ENCODE measurements at regions not wholly inside any gene's neighbourhood (a gene's known extent, or its start where the extent isn't known, plus 50 kb on each side); places are given as distances from the start of the nearest gene placed in this dataset.
"Not testable (repeated sequence)": the region's sequence is repeated elsewhere in the genome, so short reads cannot be mapped to it uniquely, and the experiment has no call there.

DNA sequence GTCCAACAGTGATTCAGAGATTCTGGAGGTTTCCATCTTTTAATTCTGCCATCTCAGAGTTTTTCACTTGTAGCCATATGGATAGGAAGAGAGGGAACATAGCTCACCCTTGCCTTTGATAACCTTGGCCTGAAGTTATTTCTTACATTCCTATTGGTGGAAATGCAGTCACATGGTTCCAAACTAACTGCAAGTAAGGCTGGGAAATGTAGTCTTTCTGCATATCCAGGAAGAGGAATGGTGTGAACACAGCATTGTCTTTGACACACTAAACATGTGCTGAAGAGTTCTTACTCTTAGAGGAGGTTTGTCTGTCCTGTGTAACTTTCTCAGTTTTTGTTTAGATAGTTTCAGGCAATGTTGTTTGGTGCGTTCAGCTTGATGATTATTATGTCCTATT, 78.7 kb downstream of the DEFB131A start:
- H3K9me3 Mint-ChIP-seq; H3K9ac ChIP-seq (ENCODE audit: insufficient read depth, low read length, poor library complexity, severe bottlenecking); H3K36me3 Mint-ChIP-seq; H3K27ac Mint-ChIP-seq; H3K4me1 Mint-ChIP-seq; H3K27ac ChIP-seq (ENCODE audit: low read depth in 1 of 2, low read length in 2 of 2); H2AFZ ChIP-seq (ENCODE audit: insufficient read depth, low read depth, low read length, poor library complexity, severe bottlenecking); H3K4me3 Mint-ChIP-seq; intact Hi-C loops (cut with micrococcal nuclease); H3K4me2 ChIP-seq (replicated peaks; ENCODE audit: extremely low read depth, low read length, poor library complexity, severe bottlenecking); H3K27me3 ChIP-seq (ENCODE audit: control insufficient read depth in 2 of 2, insufficient read depth in 2 of 2, low read length in 2 of 2); H3K4me3 ChIP-seq (replicated peaks in 1 of 3; ENCODE audit: low read depth in 2 of 3, low read length in 3 of 3); H3K79me2 ChIP-seq (ENCODE audit: insufficient read depth, low read length); H4K20me1 ChIP-seq (ENCODE audit: insufficient read depth, low read length); DNase-seq; H3K36me3 ChIP-seq (replicated peaks in 1 of 2; ENCODE audit: control insufficient read depth in 1 of 2, insufficient read depth in 2 of 2, low read length in 2 of 2); H3K9me3 ChIP-seq (replicated peaks in 1 of 2; ENCODE audit: control insufficient read depth in 1 of 2, insufficient read depth in 1 of 2, low read length in 2 of 2); H3K4me1 ChIP-seq (ENCODE audit: control insufficient read depth in 1 of 2, insufficient read depth in 2 of 2, low read length in 2 of 2): not testable (repeated sequence)
- WGBS (ENCODE audit: insufficient coverage), result no CpG with 5 or more reads among the region's 1 CpG
- H3K27me3 Mint-ChIP-seq (ENCODE audit: low read depth in 3 of 3), result peaks cover 3 to 11% (median 9%) of the 10 kb centered on the region in 3 donors

DNA sequence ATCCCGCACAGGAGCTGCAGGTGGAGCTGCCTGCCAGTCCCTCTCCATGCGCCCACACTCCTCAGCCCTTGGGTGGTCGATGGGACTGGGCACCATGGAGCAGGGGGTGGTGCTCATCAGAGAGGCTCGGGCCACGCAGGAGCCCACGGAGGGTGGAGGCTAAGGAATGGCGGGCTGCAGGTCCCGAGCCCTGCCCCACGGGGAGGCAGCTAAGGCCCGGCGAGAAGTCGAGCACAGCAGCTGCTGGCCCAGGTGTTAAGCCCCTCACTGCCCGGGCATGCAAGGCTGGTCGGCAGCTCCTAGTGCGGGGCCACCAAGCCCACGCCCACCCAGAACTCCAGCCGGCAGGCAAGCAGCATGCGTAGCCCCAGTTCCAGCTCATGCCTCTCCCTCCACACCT, 80.2 kb downstream of the DEFB131A start:
- H3K9me3 ChIP-seq (replicated peaks in 1 of 2; ENCODE audit: control insufficient read depth in 1 of 2, insufficient read depth in 1 of 2, low read length in 2 of 2); DNase-seq; H3K4me1 ChIP-seq (ENCODE audit: control insufficient read depth in 1 of 2, insufficient read depth in 2 of 2, low read length in 2 of 2); H3K9me3 Mint-ChIP-seq; H3K9ac ChIP-seq (ENCODE audit: insufficient read depth, low read length, poor library complexity, severe bottlenecking); H2AFZ ChIP-seq (ENCODE audit: insufficient read depth, low read depth, low read length, poor library complexity, severe bottlenecking); H3K4me2 ChIP-seq (replicated peaks; ENCODE audit: extremely low read depth, low read length, poor library complexity, severe bottlenecking); H3K36me3 Mint-ChIP-seq; H3K4me3 ChIP-seq (replicated peaks in 1 of 3; ENCODE audit: low read depth in 2 of 3, low read length in 3 of 3); H3K27me3 ChIP-seq (ENCODE audit: control insufficient read depth in 2 of 2, insufficient read depth in 2 of 2, low read length in 2 of 2); H3K4me1 Mint-ChIP-seq; H3K79me2 ChIP-seq (ENCODE audit: insufficient read depth, low read length); H3K4me3 Mint-ChIP-seq; H3K36me3 ChIP-seq (replicated peaks in 1 of 2; ENCODE audit: control insufficient read depth in 1 of 2, insufficient read depth in 2 of 2, low read length in 2 of 2); H3K27ac Mint-ChIP-seq; H3K27ac ChIP-seq (ENCODE audit: low read depth in 1 of 2, low read length in 2 of 2); H4K20me1 ChIP-seq (ENCODE audit: insufficient read depth, low read length); intact Hi-C loops (cut with micrococcal nuclease): not testable (repeated sequence)
- peaks cover 12 to 17% (median 15%) of the 10 kb centered on the region in 3 donors for H3K27me3 Mint-ChIP-seq (ENCODE audit: low read depth in 3 of 3)
- WGBS (ENCODE audit: insufficient coverage), result 82% methylated on average over 18 of the region's 18 CpGs

GRCh38 chr4:9532134-9532862, 88.1 kb downstream of the DEFB131A start:
- H3K27me3 ChIP-seq (ENCODE audit: control insufficient read depth in 2 of 2, insufficient read depth in 2 of 2, low read length in 2 of 2); H3K36me3 ChIP-seq (replicated peaks in 1 of 2; ENCODE audit: control insufficient read depth in 1 of 2, insufficient read depth in 2 of 2, low read length in 2 of 2); H3K27ac Mint-ChIP-seq; H3K79me2 ChIP-seq (ENCODE audit: insufficient read depth, low read length); H3K36me3 Mint-ChIP-seq; H3K9me3 ChIP-seq (replicated peaks in 1 of 2; ENCODE audit: control insufficient read depth in 1 of 2, insufficient read depth in 1 of 2, low read length in 2 of 2); H3K27ac ChIP-seq (ENCODE audit: low read depth in 1 of 2, low read length in 2 of 2); H3K9me3 Mint-ChIP-seq; H4K20me1 ChIP-seq (ENCODE audit: insufficient read depth, low read length): not testable (repeated sequence)
- peak overlapping the region; percentile 76 to 85 for H3K4me3 Mint-ChIP-seq
- Histone ChIP-seq H3K9ac (ENCODE audit: insufficient read depth, low read length, poor library complexity, severe bottlenecking) (peak overlapping the region; percentile 56), H3K4me1 (ENCODE audit: control insufficient read depth in 1 of 2, insufficient read depth in 2 of 2, low read length in 2 of 2) (peaks cover 4 to 11% of the 10 kb centered on the region in 2 donors), H3K4me3 (replicated peaks in 1 of 3; ENCODE audit: low read depth in 2 of 3, low read length in 3 of 3) (peak overlapping the region; percentile 42 to 76 (median 46)), H2AFZ (ENCODE audit: insufficient read depth, low read depth, low read length, poor library complexity, severe bottlenecking) (peak overlapping the region; percentile 93), H3K4me2 (replicated peaks; ENCODE audit: extremely low read depth, low read length, poor library complexity, severe bottlenecking) (peak overlapping the region; percentile 71)
- intact Hi-C loops (cut with micrococcal nuclease), result loop anchor here (10.0 kb wide), 2 partner anchors 123 to 133 kb away; no protein-coding TSS in a partner anchor
- peaks cover 13% of the 10 kb centered on the region for H3K4me1 Mint-ChIP-seq
- TF ChIP-seq, protein P1, sequence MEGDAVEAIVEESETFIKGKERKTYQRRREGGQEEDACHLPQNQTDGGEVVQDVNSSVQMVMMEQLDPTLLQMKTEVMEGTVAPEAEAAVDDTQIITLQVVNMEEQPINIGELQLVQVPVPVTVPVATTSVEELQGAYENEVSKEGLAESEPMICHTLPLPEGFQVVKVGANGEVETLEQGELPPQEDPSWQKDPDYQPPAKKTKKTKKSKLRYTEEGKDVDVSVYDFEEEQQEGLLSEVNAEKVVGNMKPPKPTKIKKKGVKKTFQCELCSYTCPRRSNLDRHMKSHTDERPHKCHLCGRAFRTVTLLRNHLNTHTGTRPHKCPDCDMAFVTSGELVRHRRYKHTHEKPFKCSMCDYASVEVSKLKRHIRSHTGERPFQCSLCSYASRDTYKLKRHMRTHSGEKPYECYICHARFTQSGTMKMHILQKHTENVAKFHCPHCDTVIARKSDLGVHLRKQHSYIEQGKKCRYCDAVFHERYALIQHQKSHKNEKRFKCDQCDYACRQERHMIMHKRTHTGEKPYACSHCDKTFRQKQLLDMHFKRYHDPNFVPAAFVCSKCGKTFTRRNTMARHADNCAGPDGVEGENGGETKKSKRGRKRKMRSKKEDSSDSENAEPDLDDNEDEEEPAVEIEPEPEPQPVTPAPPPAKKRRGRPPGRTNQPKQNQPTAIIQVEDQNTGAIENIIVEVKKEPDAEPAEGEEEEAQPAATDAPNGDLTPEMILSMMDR (IDR thresholded peaks at IDR 0.05), result peak; percentile 85
- H3K27me3 Mint-ChIP-seq (ENCODE audit: low read depth in 3 of 3), result peaks cover 31 to 41% (median 33%) of the 10 kb centered on the region in 3 donors
- DNase-seq, result peak; percentile 40 to 59 (median 46)
- 1% methylated on average over 81 of the region's 81 CpGs for WGBS (ENCODE audit: insufficient coverage)

DNA sequence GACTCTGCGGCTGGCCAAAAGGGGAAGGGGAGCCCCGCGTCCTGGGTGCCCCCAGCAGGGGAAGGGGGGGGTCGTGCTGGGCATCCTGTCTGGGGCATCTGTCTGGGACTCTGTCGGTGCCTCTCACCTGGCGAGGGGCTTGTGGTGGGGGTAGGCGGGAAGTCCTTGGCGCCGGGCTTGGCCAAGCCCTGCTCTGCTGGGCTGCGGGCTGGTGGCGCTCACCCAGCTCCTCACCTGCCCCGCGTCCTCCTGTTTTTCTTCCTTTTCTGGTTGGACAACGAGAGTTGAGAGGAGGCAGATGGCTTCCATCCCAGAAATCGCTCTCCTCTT, 88.6 kb downstream of the DEFB131A start:
- Histone ChIP-seq H2AFZ (ENCODE audit: insufficient read depth, low read depth, low read length, poor library complexity, severe bottlenecking) (peak overlapping the region; percentile 93), H3K4me1 (ENCODE audit: control insufficient read depth in 1 of 2, insufficient read depth in 2 of 2, low read length in 2 of 2) (peaks cover 4 to 11% of the 10 kb centered on the region in 2 donors), H3K9ac (ENCODE audit: insufficient read depth, low read length, poor library complexity, severe bottlenecking) (peak overlapping the region; percentile 56), H3K4me3 (replicated peaks in 1 of 3; ENCODE audit: low read depth in 2 of 3, low read length in 3 of 3) (peak overlapping the region; percentile 42 to 76 (median 46)), H3K4me2 (replicated peaks; ENCODE audit: extremely low read depth, low read length, poor library complexity, severe bottlenecking) (peak overlapping the region; percentile 71)
- not testable (repeated sequence) for H3K79me2 ChIP-seq (ENCODE audit: insufficient read depth, low read length); H4K20me1 ChIP-seq (ENCODE audit: insufficient read depth, low read length); H3K27ac ChIP-seq (ENCODE audit: low read depth in 1 of 2, low read length in 2 of 2); H3K36me3 ChIP-seq (replicated peaks in 1 of 2; ENCODE audit: control insufficient read depth in 1 of 2, insufficient read depth in 2 of 2, low read length in 2 of 2); H3K9me3 Mint-ChIP-seq; DNase-seq; H3K9me3 ChIP-seq (replicated peaks in 1 of 2; ENCODE audit: control insufficient read depth in 1 of 2, insufficient read depth in 1 of 2, low read length in 2 of 2); H3K36me3 Mint-ChIP-seq; H3K27me3 ChIP-seq (ENCODE audit: control insufficient read depth in 2 of 2, insufficient read depth in 2 of 2, low read length in 2 of 2); H3K27ac Mint-ChIP-seq
- Mint-ChIP-seq H3K27me3 (ENCODE audit: low read depth in 3 of 3) (peaks cover 31 to 39% (median 33%) of the 10 kb centered on the region in 3 donors), H3K4me3 (peak overlapping the region; percentile 76 to 85), H3K4me1 (peaks cover 13% of the 10 kb centered on the region)
- 0% methylated on average over 5 of the region's 15 CpGs for WGBS (ENCODE audit: insufficient coverage)
- intact Hi-C loops (cut with micrococcal nuclease), result loop anchor here (10.0 kb wide), 2 partner anchors 122 to 132 kb away; no protein-coding TSS in a partner anchor

Data from CD14-positive monocyte (primary cell).